ENCODE measurements at regions not wholly inside any gene's neighbourhood (a gene's known extent, or its start where the extent isn't known, plus 50 kb on each side); places are given as distances from the start of the nearest gene placed in this dataset.

GRCh38 chr6:56345376-56345995, 98.1 kb upstream of the COL21A1 start:
- TF ChIP-seq MAX (IDR thresholded peaks at IDR 0.05) (no peak), YY1 (IDR thresholded peaks at IDR 0.05; ENCODE audit: extremely low read depth, insufficient replicate concordance, low read depth, low read length) (no peak), POLR2A (IDR thresholded peaks at IDR 0.05; ENCODE audit: borderline replicate concordance, extremely low read depth, insufficient read depth, insufficient read length) (no peak), SIN3A (IDR thresholded peaks at IDR 0.05; ENCODE audit: low read depth) (no peak), CEBPB (IDR thresholded peaks at IDR 0.05; ENCODE audit: low read depth) (no peak), RAD21 (IDR thresholded peaks at IDR 0.05; ENCODE audit: low read depth) (no peak), POLR2AphosphoS5 (IDR thresholded peaks at IDR 0.05; ENCODE audit: low read depth, low read length) (no peak), CTCF (IDR thresholded peaks at IDR 0.05 in 2 of 3, conservative IDR thresholded peaks at IDR 0.05 in 1 of 3; ENCODE audit: borderline replicate concordance in 1 of 3, insufficient read depth in 1 of 3, low read depth in 2 of 3, low read length in 2 of 3) (no peak), EZH2 (IDR thresholded peaks at IDR 0.05) (no peak), ATF3 (IDR thresholded peaks at IDR 0.05) (no peak), TCF7L2 (IDR thresholded peaks at IDR 0.05; ENCODE audit: borderline replicate concordance, extremely low read depth, insufficient read depth, insufficient read length) (no peak)

Data from HCT116 (cell line).